ENCODE measurements at regions not wholly inside any gene's neighbourhood (a gene's known extent, or its start where the extent isn't known, plus 50 kb on each side); places are given as distances from the start of the nearest gene placed in this dataset.

DNA sequence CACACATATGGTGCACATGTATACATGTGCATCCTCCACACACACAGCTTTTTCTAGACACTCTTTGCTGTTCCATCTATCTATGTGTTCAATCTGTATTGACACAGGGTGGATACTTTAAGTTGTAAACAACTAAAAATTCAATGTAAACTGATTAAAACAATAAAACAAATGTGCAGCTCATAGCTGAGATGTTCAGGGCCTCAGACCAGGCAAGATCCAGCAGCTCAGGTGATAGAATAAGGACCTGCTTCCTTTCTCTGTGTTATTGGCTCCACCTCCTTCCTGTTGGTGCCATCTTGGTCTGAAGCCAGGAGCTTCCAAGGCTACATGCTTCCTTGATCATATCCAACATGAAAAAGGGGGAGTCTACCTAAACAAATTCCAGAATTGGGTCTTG lies 158.1 kb upstream of the RFLNA start:
- DNase-seq (ENCODE audit: low spot score) (no peak), ATAC-seq (no peak), FAIRE-seq (no peak)
- no peaks in the 10 kb centered on the region for H3K36me3 ChIP-seq (replicated peaks in 1 of 2; ENCODE audit: control insufficient read depth in 1 of 2, insufficient read depth in 2 of 2, low read length in 2 of 2)
- no peak overlapping the region for H2AFZ ChIP-seq (ENCODE audit: low read length)
- ChIA-PET POLR2A (no interaction called here), CTCF (ENCODE audit: low intra/inter-chr PET ratio, low total read pairs) (no interaction called here)
- no peaks in the 10 kb centered on the region for H3K79me2 ChIP-seq (ENCODE audit: insufficient read depth, low read length)
- peaks cover 19% of the 10 kb centered on the region for H3K4me1 ChIP-seq (ENCODE audit: insufficient read depth, low read length)
- H3K27ac ChIP-seq (ENCODE audit: extremely low read length, insufficient read depth, low read length), result no peak overlapping the region
- BruUV-seq (replicated peaks), result no TSS peak
- no peak overlapping the region for H3K9ac ChIP-seq (ENCODE audit: insufficient read depth, low read depth, low read length)
- H4K20me1 ChIP-seq (ENCODE audit: insufficient read depth, low read length), result no peaks in the 10 kb centered on the region
- no peak overlapping the region for H3K4me2 ChIP-seq (ENCODE audit: low read depth, low read length)
- H3K9me3 ChIP-seq (ENCODE audit: low read length), result peaks cover 5% of the 10 kb centered on the region
- no peaks in the 10 kb centered on the region; a peak in 1 of 5 replicates for H3K27me3 ChIP-seq (ENCODE audit: control insufficient read depth in 1 of 2, insufficient read depth in 2 of 2, low read length in 2 of 2)
- H3K4me3 ChIP-seq (replicated peaks in 1 of 3; ENCODE audit: insufficient read depth in 1 of 3, low read depth in 2 of 3, low read length in 3 of 3), result no peak overlapping the region
- in situ Hi-C loops (cut with HindIII; ENCODE audit: extremely low pct_ligation_motif_present, low pct_unique_long_range_greater_than_20kb) (no loop called here), intact Hi-C loops (cut with micrococcal nuclease; ENCODE audit: unreplicated experiment) (no loop called here)
- TF ChIP-seq, protein P1, sequence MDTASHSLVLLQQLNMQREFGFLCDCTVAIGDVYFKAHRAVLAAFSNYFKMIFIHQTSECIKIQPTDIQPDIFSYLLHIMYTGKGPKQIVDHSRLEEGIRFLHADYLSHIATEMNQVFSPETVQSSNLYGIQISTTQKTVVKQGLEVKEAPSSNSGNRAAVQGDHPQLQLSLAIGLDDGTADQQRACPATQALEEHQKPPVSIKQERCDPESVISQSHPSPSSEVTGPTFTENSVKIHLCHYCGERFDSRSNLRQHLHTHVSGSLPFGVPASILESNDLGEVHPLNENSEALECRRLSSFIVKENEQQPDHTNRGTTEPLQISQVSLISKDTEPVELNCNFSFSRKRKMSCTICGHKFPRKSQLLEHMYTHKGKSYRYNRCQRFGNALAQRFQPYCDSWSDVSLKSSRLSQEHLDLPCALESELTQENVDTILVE (CRISPR knock-in tag; IDR thresholded peaks at IDR 0.05), result no peak
- TF ChIP-seq, protein P2, sequence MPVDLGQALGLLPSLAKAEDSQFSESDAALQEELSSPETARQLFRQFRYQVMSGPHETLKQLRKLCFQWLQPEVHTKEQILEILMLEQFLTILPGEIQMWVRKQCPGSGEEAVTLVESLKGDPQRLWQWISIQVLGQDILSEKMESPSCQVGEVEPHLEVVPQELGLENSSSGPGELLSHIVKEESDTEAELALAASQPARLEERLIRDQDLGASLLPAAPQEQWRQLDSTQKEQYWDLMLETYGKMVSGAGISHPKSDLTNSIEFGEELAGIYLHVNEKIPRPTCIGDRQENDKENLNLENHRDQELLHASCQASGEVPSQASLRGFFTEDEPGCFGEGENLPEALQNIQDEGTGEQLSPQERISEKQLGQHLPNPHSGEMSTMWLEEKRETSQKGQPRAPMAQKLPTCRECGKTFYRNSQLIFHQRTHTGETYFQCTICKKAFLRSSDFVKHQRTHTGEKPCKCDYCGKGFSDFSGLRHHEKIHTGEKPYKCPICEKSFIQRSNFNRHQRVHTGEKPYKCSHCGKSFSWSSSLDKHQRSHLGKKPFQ (CRISPR knock-in tag; IDR thresholded peaks at IDR 0.05; ENCODE audit: insufficient replicate concordance), result no peak
- no peak for TF ChIP-seq ZNF761 (CRISPR knock-in tag; conservative IDR thresholded peaks at IDR 0.05)
- TF ChIP-seq ZNF232 (CRISPR knock-in tag; IDR thresholded peaks at IDR 0.05; ENCODE audit: borderline replicate concordance), result no peak
- TF ChIP-seq ZNF101 (CRISPR knock-in tag; IDR thresholded peaks at IDR 0.05; ENCODE audit: borderline replicate concordance, low read depth), result no peak
- TF ChIP-seq ZC3H13 (CRISPR knock-in tag; IDR thresholded peaks at IDR 0.05), result no peak
- TF ChIP-seq, protein P3, sequence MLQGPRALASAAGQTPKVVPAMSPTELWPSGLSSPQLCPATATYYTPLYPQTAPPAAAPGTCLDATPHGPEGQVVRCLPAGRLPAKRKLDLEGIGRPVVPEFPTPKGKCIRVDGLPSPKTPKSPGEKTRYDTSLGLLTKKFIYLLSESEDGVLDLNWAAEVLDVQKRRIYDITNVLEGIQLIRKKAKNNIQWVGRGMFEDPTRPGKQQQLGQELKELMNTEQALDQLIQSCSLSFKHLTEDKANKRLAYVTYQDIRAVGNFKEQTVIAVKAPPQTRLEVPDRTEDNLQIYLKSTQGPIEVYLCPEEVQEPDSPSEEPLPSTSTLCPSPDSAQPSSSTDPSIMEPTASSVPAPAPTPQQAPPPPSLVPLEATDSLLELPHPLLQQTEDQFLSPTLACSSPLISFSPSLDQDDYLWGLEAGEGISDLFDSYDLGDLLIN (CRISPR knock-in tag; IDR thresholded peaks at IDR 0.05; ENCODE audit: borderline replicate concordance), result no peak
- no peak for TF ChIP-seq DNMT3B (CRISPR knock-in tag; conservative IDR thresholded peaks at IDR 0.05)
- TF ChIP-seq, protein P4, sequence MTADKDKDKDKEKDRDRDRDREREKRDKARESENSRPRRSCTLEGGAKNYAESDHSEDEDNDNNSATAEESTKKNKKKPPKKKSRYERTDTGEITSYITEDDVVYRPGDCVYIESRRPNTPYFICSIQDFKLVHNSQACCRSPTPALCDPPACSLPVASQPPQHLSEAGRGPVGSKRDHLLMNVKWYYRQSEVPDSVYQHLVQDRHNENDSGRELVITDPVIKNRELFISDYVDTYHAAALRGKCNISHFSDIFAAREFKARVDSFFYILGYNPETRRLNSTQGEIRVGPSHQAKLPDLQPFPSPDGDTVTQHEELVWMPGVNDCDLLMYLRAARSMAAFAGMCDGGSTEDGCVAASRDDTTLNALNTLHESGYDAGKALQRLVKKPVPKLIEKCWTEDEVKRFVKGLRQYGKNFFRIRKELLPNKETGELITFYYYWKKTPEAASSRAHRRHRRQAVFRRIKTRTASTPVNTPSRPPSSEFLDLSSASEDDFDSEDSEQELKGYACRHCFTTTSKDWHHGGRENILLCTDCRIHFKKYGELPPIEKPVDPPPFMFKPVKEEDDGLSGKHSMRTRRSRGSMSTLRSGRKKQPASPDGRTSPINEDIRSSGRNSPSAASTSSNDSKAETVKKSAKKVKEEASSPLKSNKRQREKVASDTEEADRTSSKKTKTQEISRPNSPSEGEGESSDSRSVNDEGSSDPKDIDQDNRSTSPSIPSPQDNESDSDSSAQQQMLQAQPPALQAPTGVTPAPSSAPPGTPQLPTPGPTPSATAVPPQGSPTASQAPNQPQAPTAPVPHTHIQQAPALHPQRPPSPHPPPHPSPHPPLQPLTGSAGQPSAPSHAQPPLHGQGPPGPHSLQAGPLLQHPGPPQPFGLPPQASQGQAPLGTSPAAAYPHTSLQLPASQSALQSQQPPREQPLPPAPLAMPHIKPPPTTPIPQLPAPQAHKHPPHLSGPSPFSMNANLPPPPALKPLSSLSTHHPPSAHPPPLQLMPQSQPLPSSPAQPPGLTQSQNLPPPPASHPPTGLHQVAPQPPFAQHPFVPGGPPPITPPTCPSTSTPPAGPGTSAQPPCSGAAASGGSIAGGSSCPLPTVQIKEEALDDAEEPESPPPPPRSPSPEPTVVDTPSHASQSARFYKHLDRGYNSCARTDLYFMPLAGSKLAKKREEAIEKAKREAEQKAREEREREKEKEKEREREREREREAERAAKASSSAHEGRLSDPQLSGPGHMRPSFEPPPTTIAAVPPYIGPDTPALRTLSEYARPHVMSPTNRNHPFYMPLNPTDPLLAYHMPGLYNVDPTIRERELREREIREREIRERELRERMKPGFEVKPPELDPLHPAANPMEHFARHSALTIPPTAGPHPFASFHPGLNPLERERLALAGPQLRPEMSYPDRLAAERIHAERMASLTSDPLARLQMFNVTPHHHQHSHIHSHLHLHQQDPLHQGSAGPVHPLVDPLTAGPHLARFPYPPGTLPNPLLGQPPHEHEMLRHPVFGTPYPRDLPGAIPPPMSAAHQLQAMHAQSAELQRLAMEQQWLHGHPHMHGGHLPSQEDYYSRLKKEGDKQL (CRISPR knock-in tag; IDR thresholded peaks at IDR 0.05; ENCODE audit: low read depth), result no peak
- no peak for TF ChIP-seq DMAP1 (CRISPR knock-in tag; IDR thresholded peaks at IDR 0.05)
- TF ChIP-seq PRPF4 (IDR thresholded peaks at IDR 0.05; ENCODE audit: low read depth, low read length, poor library complexity, severe bottlenecking), result no peak
- TF ChIP-seq, protein P5, sequence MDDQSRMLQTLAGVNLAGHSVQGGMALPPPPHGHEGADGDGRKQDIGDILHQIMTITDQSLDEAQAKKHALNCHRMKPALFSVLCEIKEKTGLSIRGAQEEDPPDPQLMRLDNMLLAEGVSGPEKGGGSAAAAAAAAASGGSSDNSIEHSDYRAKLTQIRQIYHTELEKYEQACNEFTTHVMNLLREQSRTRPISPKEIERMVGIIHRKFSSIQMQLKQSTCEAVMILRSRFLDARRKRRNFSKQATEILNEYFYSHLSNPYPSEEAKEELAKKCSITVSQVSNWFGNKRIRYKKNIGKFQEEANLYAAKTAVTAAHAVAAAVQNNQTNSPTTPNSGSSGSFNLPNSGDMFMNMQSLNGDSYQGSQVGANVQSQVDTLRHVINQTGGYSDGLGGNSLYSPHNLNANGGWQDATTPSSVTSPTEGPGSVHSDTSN (CRISPR knock-in tag; IDR thresholded peaks at IDR 0.05; ENCODE audit: borderline replicate concordance), result no peak
- no peak for TF ChIP-seq RBM22 (optimal IDR thresholded peaks at IDR 0.05; ENCODE audit: low read length)
- TF ChIP-seq ZFP36L2 (CRISPR knock-in tag; IDR thresholded peaks at IDR 0.05), result no peak
- no peak for TF ChIP-seq JARID2 (CRISPR knock-in tag; IDR thresholded peaks at IDR 0.05; ENCODE audit: insufficient replicate concordance)
- no peak for TF ChIP-seq HCFC1 (IDR thresholded peaks at IDR 0.05; ENCODE audit: low read depth, low read length)
